Neuronal stem cell (in vitro differentiated cells): ENCODE measurements at regions not wholly inside any gene's neighbourhood (a gene's known extent, or its start where the extent isn't known, plus 50 kb on each side); places are given as distances from the start of the nearest gene placed in this dataset.

Experiments
- DNase-seq: peaks from one replicate; pipeline ENCODE4 v3.0.0-alpha.2; 2013; ENCODE audit warnings: low spot score
- H2AFZ ChIP-seq: one replicate; pipeline ENCODE4 v1.6.1; 2013; ENCODE audit warnings: mild to moderate bottlenecking, low read length, inconsistent platforms
- H2AK5ac ChIP-seq: 2 replicates; pipeline ENCODE4 v1.6.1; 2013; ENCODE audit warnings: low read depth, mild to moderate bottlenecking, inconsistent platforms, low read length, moderate library complexity, mixed read lengths
- H2BK120ac ChIP-seq: 2 replicates; pipeline ENCODE4 v1.6.1; 2013; ENCODE audit warnings: low read depth, mild to moderate bottlenecking, inconsistent platforms, low read length, moderate library complexity, mixed read lengths
- H2BK12ac ChIP-seq: one replicate; pipeline ENCODE4 v1.6.1; 2013; ENCODE audit warnings: low read length, inconsistent platforms
- H2BK15ac ChIP-seq: 2 replicates; pipeline ENCODE4 v1.6.1; 2013; ENCODE audit warnings: mild to moderate bottlenecking, low read length, inconsistent platforms, mixed read lengths
- H2BK5ac ChIP-seq: one replicate; pipeline ENCODE4 v1.6.1; 2013; ENCODE audit warnings: inconsistent platforms, mild to moderate bottlenecking, low read length, moderate library complexity
- H3K14ac ChIP-seq: one replicate; pipeline ENCODE4 v1.6.1; 2013; ENCODE audit warnings: low read length, inconsistent platforms
- H3K18ac ChIP-seq: 2 replicates; pipeline ENCODE4 v1.6.1; 2013; ENCODE audit warnings: low read length, inconsistent platforms
- H3K23ac ChIP-seq: 2 replicates; pipeline ENCODE4 v1.6.1; 2013; ENCODE audit warnings: low read depth, mild to moderate bottlenecking, mixed read lengths, low read length, inconsistent platforms; ENCODE audit not compliant: poor library complexity
- H3K27ac ChIP-seq: replicated peaks from 3 replicates; pipeline ENCODE4 v1.5.1; 2013; ENCODE audit warnings: low read length, inconsistent platforms
- H3K27me3 ChIP-seq, 3 experiments: 2 replicates each; pipeline ENCODE4 v1.6.1; 2013; ENCODE audit warnings: low read length in 3 of 3, mild to moderate bottlenecking in 2 of 3, inconsistent platforms in 1 of 3, low read depth in 1 of 3, mixed read lengths in 1 of 3, moderate library complexity in 1 of 3; ENCODE audit not compliant: control insufficient read depth in 3 of 3, insufficient read depth in 3 of 3
- H3K36me3 ChIP-seq, 2 donors: replicated peaks in 1 of 2; 2 replicates each; pipeline ENCODE4 v1.6.1; 2013; ENCODE audit warnings: low read length in 2 of 2; ENCODE audit not compliant: control insufficient read depth in 2 of 2, insufficient read depth in 2 of 2
- H3K4ac ChIP-seq: 2 replicates; pipeline ENCODE4 v1.6.1; 2013; ENCODE audit warnings: inconsistent platforms, mild to moderate bottlenecking, low read length, moderate library complexity
- H3K4me1 ChIP-seq, 2 donors: 1 replicate in 1 of 2; 2 replicates in 1 of 2; pipeline ENCODE4 v1.6.1; 2013; ENCODE audit warnings: low read length in 2 of 2, low read depth in 1 of 2; ENCODE audit not compliant: control insufficient read depth in 2 of 2, insufficient read depth in 1 of 2
- H3K4me2 ChIP-seq: one replicate; pipeline ENCODE4 v1.6.1; 2013; ENCODE audit warnings: mild to moderate bottlenecking, low read length, inconsistent platforms; ENCODE audit not compliant: insufficient read depth, poor library complexity, severe bottlenecking
- H3K4me3 ChIP-seq, 2 donors: 2 replicates each; pipeline ENCODE4 v1.5.1; 2013; ENCODE audit warnings: low read length in 2 of 2, mild to moderate bottlenecking in 2 of 2, inconsistent platforms in 1 of 2, moderate library complexity in 1 of 2
- H3K79me1 ChIP-seq: one replicate; pipeline ENCODE4 v1.6.1; 2013; ENCODE audit warnings: low read depth, mild to moderate bottlenecking, inconsistent platforms, low read length, moderate library complexity
- H3K9ac ChIP-seq: one replicate; pipeline ENCODE4 v1.6.1; 2013; ENCODE audit warnings: mild to moderate bottlenecking, low read depth, low read length, inconsistent platforms; ENCODE audit not compliant: poor library complexity
- H3K9me3 ChIP-seq, 2 donors: replicated peaks in 1 of 2; 2 replicates each; pipeline versions ENCODE3 to v1.6.1; 2013; ENCODE audit warnings: low read length in 2 of 2, mild to moderate bottlenecking in 2 of 2, inconsistent platforms in 1 of 2, low read depth in 1 of 2, mixed read lengths in 1 of 2, moderate library complexity in 1 of 2; ENCODE audit not compliant: control insufficient read depth in 2 of 2, insufficient read depth in 1 of 2
- H4K8ac ChIP-seq: one replicate; pipeline ENCODE4 v1.6.1; 2013; ENCODE audit warnings: low read depth, mild to moderate bottlenecking, inconsistent platforms, low read length, moderate library complexity
- H4K91ac ChIP-seq: one replicate; pipeline ENCODE4 v1.6.1; 2013; ENCODE audit warnings: low read length, low read depth, mild to moderate bottlenecking, inconsistent platforms; ENCODE audit not compliant: poor library complexity
- WGBS, 2 donors: extraction: QIAGEN DNeasy Blood & Tissue Kit; methylation state at CpG; one replicate each; pipeline ENCODE4 v1.1.7; 2013; ENCODE audit warnings: missing lambda C conversion rate in 2 of 2, mixed read lengths in 1 of 2; ENCODE audit not compliant: insufficient read length in 2 of 2, insufficient replicate concordance in 1 of 2; ENCODE audit errors: extremely low coverage in 2 of 2; 5-methylcytosine and 5-hydroxymethylcytosine counted together

GRCh38 chr10:62639144-62639543, 165.4 kb upstream of the ADO start:
- H3K36me3 ChIP-seq, result no peaks in the 10 kb centered on the region
- H4K91ac ChIP-seq, result no peak overlapping the region
- no peaks in the 10 kb centered on the region for H3K27me3 ChIP-seq
- no peak overlapping the region for H3K14ac ChIP-seq
- H3K4me2 ChIP-seq, result no peak overlapping the region
- H2BK120ac ChIP-seq, result no peak overlapping the region
- WGBS, 2 donors, result no CpG with 5 or more reads among the region's 2 CpGs
- no peak overlapping the region for H2BK12ac ChIP-seq
- H3K23ac ChIP-seq, result no peak overlapping the region
- no peak overlapping the region for H3K9ac ChIP-seq
- no peak overlapping the region for H2BK5ac ChIP-seq
- H3K4me3 ChIP-seq, result no peak overlapping the region
- DNase-seq, result no peak
- no peak overlapping the region for H3K18ac ChIP-seq
- no peaks in the 10 kb centered on the region for H3K9me3 ChIP-seq
- no peak overlapping the region for H2BK15ac ChIP-seq
- no peak overlapping the region for H2AFZ ChIP-seq
- no peaks in the 10 kb centered on the region for H3K79me1 ChIP-seq
- no peak overlapping the region for H4K8ac ChIP-seq
- no peak overlapping the region for H3K27ac ChIP-seq
- peaks cover 0 to 3% of the 10 kb centered on the region in 2 donors for H3K4me1 ChIP-seq
- no peak overlapping the region for H3K4ac ChIP-seq
- no peak overlapping the region for H2AK5ac ChIP-seq

GRCh38 chr10:62640411-62640810, 164.1 kb upstream of the ADO start:
- Histone ChIP-seq H3K27ac (no peak overlapping the region), H3K4me3 (no peak overlapping the region), H3K14ac (no peak overlapping the region)

DNA sequence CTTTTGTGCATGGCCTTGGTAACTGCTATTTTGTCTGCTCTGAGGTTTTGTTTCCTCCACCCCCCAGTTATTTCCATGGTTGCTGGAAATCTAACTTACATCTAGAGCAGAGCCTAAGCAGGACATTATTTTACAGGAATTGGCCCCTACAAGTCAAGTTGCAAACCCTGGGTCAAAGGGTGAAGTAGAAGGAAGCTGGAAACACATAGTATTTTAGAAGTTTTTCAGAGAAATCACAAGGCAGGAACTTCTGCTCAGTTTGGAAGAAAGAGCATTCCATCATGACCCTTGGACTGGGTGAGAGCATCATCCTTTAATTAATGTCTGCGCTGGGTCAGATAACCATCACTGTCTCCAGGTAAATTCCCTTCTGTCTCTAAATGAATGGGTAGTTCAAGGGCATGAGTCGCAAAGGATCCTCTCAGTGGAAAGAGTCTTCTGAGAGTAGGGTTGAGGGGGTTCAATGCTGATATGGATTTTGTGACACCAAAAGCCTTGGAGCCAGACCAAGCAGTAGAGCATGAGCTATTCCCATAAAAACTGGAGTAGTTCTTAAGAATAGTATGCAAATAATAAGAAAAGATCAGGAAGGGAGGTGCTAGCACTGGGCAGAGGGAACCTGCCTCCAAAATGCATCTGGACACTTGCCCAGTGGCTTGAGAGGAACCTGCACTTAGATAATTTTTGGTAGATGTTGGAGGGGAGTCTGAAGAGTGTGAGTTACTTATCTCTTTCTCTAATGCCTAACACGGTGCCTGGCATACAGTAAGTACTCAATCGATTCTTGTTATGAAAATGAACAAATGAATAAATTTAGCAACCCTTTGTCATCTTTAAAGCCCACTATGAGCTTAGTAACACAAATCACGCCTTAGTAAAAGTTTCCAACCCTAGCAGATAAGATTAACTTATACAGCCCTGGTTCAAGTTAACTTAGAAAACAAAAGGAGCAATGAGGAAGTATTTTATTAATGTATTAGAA, 160.6 kb upstream of the ADO start:
- H3K27me3 ChIP-seq, result no peaks in the 10 kb centered on the region
- no peak overlapping the region for H3K23ac ChIP-seq
- H4K91ac ChIP-seq, result no peak overlapping the region
- H3K4me3 ChIP-seq, result no peak overlapping the region
- no peak overlapping the region for H3K4ac ChIP-seq
- H2AK5ac ChIP-seq, result no peak overlapping the region
- no peaks in the 10 kb centered on the region for H3K4me1 ChIP-seq
- H2AFZ ChIP-seq, result no peak overlapping the region
- no peak overlapping the region for H2BK5ac ChIP-seq
- no peak overlapping the region for H4K8ac ChIP-seq
- H3K79me1 ChIP-seq, result no peaks in the 10 kb centered on the region
- H2BK15ac ChIP-seq, result no peak overlapping the region
- no peak overlapping the region for H2BK12ac ChIP-seq
- WGBS, 2 donors, result no CpG with 5 or more reads among the region's 5 CpGs
- no peaks in the 10 kb centered on the region for H3K9me3 ChIP-seq
- H3K4me2 ChIP-seq, result no peak overlapping the region
- H3K27ac ChIP-seq, result no peak overlapping the region
- H3K18ac ChIP-seq, result no peak overlapping the region
- no peak overlapping the region for H2BK120ac ChIP-seq
- DNase-seq, result no peak
- H3K14ac ChIP-seq, result no peak overlapping the region
- no peak overlapping the region for H3K9ac ChIP-seq
- H3K36me3 ChIP-seq, result no peaks in the 10 kb centered on the region

More at GRCh38 chr10:62640411-62640810, 164.1 kb upstream of the ADO start:
- no peak overlapping the region for H4K91ac ChIP-seq
- no peak overlapping the region for H2AK5ac ChIP-seq
- no peak overlapping the region for H3K18ac ChIP-seq
- no peak overlapping the region for H2BK120ac ChIP-seq
- no peak for DNase-seq
- H2BK5ac ChIP-seq, result no peak overlapping the region
- no peak overlapping the region for H4K8ac ChIP-seq
- no peaks in the 10 kb centered on the region for H3K9me3 ChIP-seq
- peaks cover 0 to 3% of the 10 kb centered on the region in 2 donors for H3K4me1 ChIP-seq
- no peak overlapping the region for H3K4me2 ChIP-seq
- no peak overlapping the region for H3K4ac ChIP-seq
- H2BK15ac ChIP-seq, result no peak overlapping the region
- no peak overlapping the region for H3K9ac ChIP-seq
- no peaks in the 10 kb centered on the region for H3K79me1 ChIP-seq
- no peak overlapping the region for H3K23ac ChIP-seq
- no peaks in the 10 kb centered on the region for H3K27me3 ChIP-seq
- no peak overlapping the region for H2BK12ac ChIP-seq
- peak overlapping the region; percentile 28 for H2AFZ ChIP-seq
- no peaks in the 10 kb centered on the region for H3K36me3 ChIP-seq

DNA sequence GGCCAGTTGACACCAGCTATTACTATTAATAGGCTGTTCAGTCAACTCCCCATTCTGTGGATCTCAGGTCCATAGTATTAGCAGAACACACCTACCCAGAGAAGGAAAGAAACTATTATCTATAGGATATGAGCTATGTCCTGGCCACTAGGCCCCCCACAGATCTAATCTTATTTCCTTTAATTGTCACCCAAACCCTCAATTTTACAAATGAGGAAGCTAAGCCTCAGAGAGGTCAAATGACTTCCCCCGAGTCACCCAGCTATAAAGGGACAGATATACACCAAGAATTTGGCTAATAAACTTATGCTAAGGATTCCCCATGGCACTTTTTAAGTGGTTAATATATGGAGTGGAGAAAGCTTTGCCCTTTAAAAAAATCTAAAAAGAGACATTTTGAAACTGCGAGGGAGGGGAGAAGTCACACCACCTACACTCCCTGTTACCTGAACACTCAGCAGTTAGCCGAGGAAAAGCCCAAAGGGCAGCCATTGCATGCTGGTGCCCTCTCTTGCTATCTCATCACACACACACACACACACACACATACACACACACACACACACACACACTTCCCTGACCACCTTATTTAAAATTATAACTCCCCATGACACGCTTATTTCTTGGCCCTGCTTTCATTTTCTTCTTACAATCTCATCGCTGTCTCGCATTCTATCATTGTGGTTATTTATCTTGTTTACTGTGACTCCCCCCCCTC, 157.0 kb upstream of the ADO start:
- Histone ChIP-seq H4K8ac (no peak overlapping the region), H3K4me3 (no peak overlapping the region), H4K91ac (no peak overlapping the region), H3K4me1 (peaks cover 0 to 2% of the 10 kb centered on the region in 2 donors), H2BK12ac (no peak overlapping the region), H3K36me3 (no peaks in the 10 kb centered on the region), H3K27ac (no peak overlapping the region), H3K4ac (no peak overlapping the region), H2BK15ac (no peak overlapping the region), H2BK5ac (no peak overlapping the region), H2AK5ac (no peak overlapping the region), H3K9me3 (no peaks in the 10 kb centered on the region), H3K79me1 (no peaks in the 10 kb centered on the region), H3K27me3 (no peaks in the 10 kb centered on the region), H3K18ac (no peak overlapping the region), H3K14ac (no peak overlapping the region), H3K9ac (no peak overlapping the region), H3K4me2 (no peak overlapping the region), H3K23ac (no peak overlapping the region), H2BK120ac (no peak overlapping the region), H2AFZ (no peak overlapping the region)
- no peak for DNase-seq
- no CpG with 5 or more reads among the region's 6 CpGs for WGBS, 2 donors
